AG08396 (cell line): ENCODE measurements at regions not wholly inside any gene's neighbourhood (a gene's known extent, or its start where the extent isn't known, plus 50 kb on each side); places are given as distances from the start of the nearest gene placed in this dataset.
"Not testable (repeated sequence)": the region's sequence is repeated elsewhere in the genome, so short reads cannot be mapped to it uniquely, and the experiment has no call there.

Experiments
- DNase-seq: peaks from one replicate; pipeline ENCODE4 v3.0.0; 2012; ENCODE audit warnings: low spot score, mixed read lengths

GRCh38 chr7:92915348-92915747 lies 79.0 kb upstream of the CDK6 start:
- no peak for DNase-seq

GRCh38 chr7:92914645-92915044 lies 78.3 kb upstream of the CDK6 start:
- DNase-seq, result no peak

- no peak for DNase-seq
Measured at GRCh38 chr7:92913849-92914248, 77.5 kb upstream of the CDK6 start.

- DNase-seq, result no peak
Measured at GRCh38 chr7:92910976-92911375, 74.6 kb upstream of the CDK6 start.

- no peak for DNase-seq
Measured at GRCh38 chr7:92909686-92910475, 73.5 kb upstream of the CDK6 start.

GRCh38 chr7:92904244-92905131 lies 68.1 kb upstream of the CDK6 start:
- DNase-seq, result peak; percentile 77

GRCh38 chr7:92898798-92899197 lies 62.4 kb upstream of the CDK6 start:
- no peak for DNase-seq

- DNase-seq, result not testable (repeated sequence)
Measured at GRCh38 chr7:92894857-92895256, 58.5 kb upstream of the CDK6 start.

- no peak for DNase-seq
Measured at GRCh38 chr7:92889081-92889480, 52.7 kb upstream of the CDK6 start.
